H54 (cell line): ENCODE measurements at regions not wholly inside any gene's neighbourhood (a gene's known extent, or its start where the extent isn't known, plus 50 kb on each side); places are given as distances from the start of the nearest gene placed in this dataset.

Experiments
- DNase-seq: peaks from one replicate; pipeline ENCODE4 v3.0.0; 2011; ENCODE audit warnings: low spot score, mixed read lengths; ENCODE audit not compliant: insufficient read length
- FAIRE-seq: peaks from 3 replicates; lab custom pipeline; 2011; peaks lifted over from hg19 to GRCh38; lab: Jason Lieb, UNC
- POLR2A ChIP-seq: IDR thresholded peaks from 2 replicates; pipeline ENCODE4 v1.6.1; 2011; ENCODE audit warnings: low read depth, mild to moderate bottlenecking, low read length

- no peak for FAIRE-seq
- TF ChIP-seq POLR2A: no peak
- no peak for DNase-seq
Measured at GRCh38 chr6:88321306-88321705, 155.2 kb upstream of the CNR1 start.

- FAIRE-seq: no peak
- no peak for TF ChIP-seq POLR2A
- DNase-seq: no peak
Measured at GRCh38 chr6:88311561-88311960, 145.4 kb upstream of the CNR1 start.

- DNase-seq: no peak
- TF ChIP-seq POLR2A: no peak
- FAIRE-seq: no peak
Measured at GRCh38 chr6:88304520-88304919, 138.4 kb upstream of the CNR1 start.

GRCh38 chr6:88302769-88303225 is 136.7 kb upstream of the CNR1 start:
- no peak for TF ChIP-seq POLR2A
- DNase-seq: no peak
- no peak for FAIRE-seq

- FAIRE-seq: no peak
- TF ChIP-seq POLR2A: no peak
- no peak for DNase-seq
Measured at GRCh38 chr6:88301888-88302768, 136.0 kb upstream of the CNR1 start.

GRCh38 chr6:88301256-88301655 is 135.1 kb upstream of the CNR1 start:
- DNase-seq (no peak), FAIRE-seq (no peak)
- no peak for TF ChIP-seq POLR2A

- DNase-seq: no peak
- FAIRE-seq: no peak
- TF ChIP-seq POLR2A: no peak
Measured at GRCh38 chr6:88298066-88298845, 132.1 kb upstream of the CNR1 start.

GRCh38 chr6:88296694-88297093 is 130.5 kb upstream of the CNR1 start:
- DNase-seq (no peak), FAIRE-seq (no peak)
- no peak for TF ChIP-seq POLR2A

GRCh38 chr6:88295663-88296062 is 129.5 kb upstream of the CNR1 start:
- no peak for DNase-seq
- FAIRE-seq: no peak
- no peak for TF ChIP-seq POLR2A

- DNase-seq (no peak), FAIRE-seq (no peak)
- no peak for TF ChIP-seq POLR2A
Measured at GRCh38 chr6:88294702-88295101, 128.6 kb upstream of the CNR1 start.

- TF ChIP-seq POLR2A: no peak
- FAIRE-seq: no peak
- DNase-seq: no peak
Measured at GRCh38 chr6:88290411-88290810, 124.3 kb upstream of the CNR1 start.

GRCh38 chr6:88287696-88288095 is 121.5 kb upstream of the CNR1 start:
- no peak for TF ChIP-seq POLR2A
- DNase-seq (no peak), FAIRE-seq (no peak)

- FAIRE-seq: no peak
- DNase-seq: no peak
- TF ChIP-seq POLR2A: no peak
Measured at GRCh38 chr6:88276331-88276730, 110.2 kb upstream of the CNR1 start.

GRCh38 chr6:88268508-88268907 is 102.4 kb upstream of the CNR1 start:
- DNase-seq: no peak
- no peak for FAIRE-seq
- TF ChIP-seq POLR2A: no peak
